ENCODE measurements at regions not wholly inside any gene's neighbourhood (a gene's known extent, or its start where the extent isn't known, plus 50 kb on each side); places are given as distances from the start of the nearest gene placed in this dataset.

DNA sequence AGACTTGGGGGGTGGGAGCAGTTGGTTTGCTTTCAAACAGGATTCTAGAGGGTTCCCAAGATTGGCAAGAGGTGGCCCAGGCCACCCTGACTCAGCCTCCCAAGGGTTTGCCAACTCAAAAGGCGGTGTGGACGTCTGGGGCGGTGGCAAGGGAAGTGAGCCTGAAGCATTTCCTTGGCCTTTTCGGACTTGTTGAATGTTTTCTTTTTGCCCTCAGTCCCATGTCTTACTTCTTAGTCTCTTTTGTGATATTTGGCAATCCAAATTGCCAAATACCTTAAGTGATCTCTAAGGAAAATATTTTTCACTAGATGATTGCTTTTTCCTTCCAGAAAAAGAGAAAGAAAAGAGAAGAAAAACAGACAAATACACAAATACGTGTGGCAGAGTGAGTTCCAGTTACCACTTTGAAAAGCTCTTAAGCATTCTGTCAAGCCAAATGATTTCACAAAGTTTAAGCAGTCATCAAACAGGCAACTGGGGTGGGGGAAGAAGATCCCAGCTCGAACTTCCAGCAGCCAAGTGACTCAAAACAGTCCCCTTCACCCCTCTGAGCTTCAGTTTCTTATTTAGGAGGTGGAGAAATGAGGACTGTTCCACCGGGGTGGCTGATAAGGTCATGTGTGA lies 374.6 kb upstream of the USP24 start (continued):
- TF ChIP-seq, protein P1, sequence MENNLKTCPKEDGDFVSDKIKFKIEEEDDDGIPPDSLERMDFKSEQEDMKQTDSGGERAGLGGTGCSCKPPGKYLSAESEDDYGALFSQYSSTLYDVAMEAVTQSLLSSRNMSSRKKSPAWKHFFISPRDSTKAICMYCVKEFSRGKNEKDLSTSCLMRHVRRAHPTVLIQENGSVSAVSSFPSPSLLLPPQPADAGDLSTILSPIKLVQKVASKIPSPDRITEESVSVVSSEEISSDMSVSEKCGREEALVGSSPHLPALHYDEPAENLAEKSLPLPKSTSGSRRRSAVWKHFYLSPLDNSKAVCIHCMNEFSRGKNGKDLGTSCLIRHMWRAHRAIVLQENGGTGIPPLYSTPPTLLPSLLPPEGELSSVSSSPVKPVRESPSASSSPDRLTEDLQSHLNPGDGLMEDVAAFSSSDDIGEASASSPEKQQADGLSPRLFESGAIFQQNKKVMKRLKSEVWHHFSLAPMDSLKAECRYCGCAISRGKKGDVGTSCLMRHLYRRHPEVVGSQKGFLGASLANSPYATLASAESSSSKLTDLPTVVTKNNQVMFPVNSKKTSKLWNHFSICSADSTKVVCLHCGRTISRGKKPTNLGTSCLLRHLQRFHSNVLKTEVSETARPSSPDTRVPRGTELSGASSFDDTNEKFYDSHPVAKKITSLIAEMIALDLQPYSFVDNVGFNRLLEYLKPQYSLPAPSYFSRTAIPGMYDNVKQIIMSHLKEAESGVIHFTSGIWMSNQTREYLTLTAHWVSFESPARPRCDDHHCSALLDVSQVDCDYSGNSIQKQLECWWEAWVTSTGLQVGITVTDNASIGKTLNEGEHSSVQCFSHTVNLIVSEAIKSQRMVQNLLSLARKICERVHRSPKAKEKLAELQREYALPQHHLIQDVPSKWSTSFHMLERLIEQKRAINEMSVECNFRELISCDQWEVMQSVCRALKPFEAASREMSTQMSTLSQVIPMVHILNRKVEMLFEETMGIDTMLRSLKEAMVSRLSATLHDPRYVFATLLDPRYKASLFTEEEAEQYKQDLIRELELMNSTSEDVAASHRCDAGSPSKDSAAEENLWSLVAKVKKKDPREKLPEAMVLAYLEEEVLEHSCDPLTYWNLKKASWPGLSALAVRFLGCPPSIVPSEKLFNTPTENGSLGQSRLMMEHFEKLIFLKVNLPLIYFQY (CRISPR knock-in tag; IDR thresholded peaks at IDR 0.05; ENCODE audit: borderline replicate concordance) = no peak
- TF ChIP-seq, protein P2, sequence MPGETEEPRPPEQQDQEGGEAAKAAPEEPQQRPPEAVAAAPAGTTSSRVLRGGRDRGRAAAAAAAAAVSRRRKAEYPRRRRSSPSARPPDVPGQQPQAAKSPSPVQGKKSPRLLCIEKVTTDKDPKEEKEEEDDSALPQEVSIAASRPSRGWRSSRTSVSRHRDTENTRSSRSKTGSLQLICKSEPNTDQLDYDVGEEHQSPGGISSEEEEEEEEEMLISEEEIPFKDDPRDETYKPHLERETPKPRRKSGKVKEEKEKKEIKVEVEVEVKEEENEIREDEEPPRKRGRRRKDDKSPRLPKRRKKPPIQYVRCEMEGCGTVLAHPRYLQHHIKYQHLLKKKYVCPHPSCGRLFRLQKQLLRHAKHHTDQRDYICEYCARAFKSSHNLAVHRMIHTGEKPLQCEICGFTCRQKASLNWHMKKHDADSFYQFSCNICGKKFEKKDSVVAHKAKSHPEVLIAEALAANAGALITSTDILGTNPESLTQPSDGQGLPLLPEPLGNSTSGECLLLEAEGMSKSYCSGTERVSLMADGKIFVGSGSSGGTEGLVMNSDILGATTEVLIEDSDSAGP (CRISPR knock-in tag; IDR thresholded peaks at IDR 0.05; ENCODE audit: borderline replicate concordance) = no peak
- no peak for TF ChIP-seq ZFP82 (CRISPR knock-in tag; IDR thresholded peaks at IDR 0.05; ENCODE audit: borderline replicate concordance)
- TF ChIP-seq ZFP90 (CRISPR knock-in tag; IDR thresholded peaks at IDR 0.05; ENCODE audit: borderline replicate concordance) = no peak
- TF ChIP-seq ZNF510 (CRISPR knock-in tag; IDR thresholded peaks at IDR 0.05; ENCODE audit: low read depth) = no peak
- TF ChIP-seq ZNF33B (CRISPR knock-in tag; IDR thresholded peaks at IDR 0.05) = no peak
- no peak for TF ChIP-seq ARNTL (CRISPR knock-in tag; IDR thresholded peaks at IDR 0.05)
- no peak for TF ChIP-seq RBFOX2 (IDR thresholded peaks at IDR 0.05; ENCODE audit: low read depth, low read length)
- TF ChIP-seq CCDC6 (CRISPR knock-in tag; IDR thresholded peaks at IDR 0.05) = no peak
